Activated CD4-positive, alpha-beta T cell treated with anti-CD3 and anti-CD28 coated beads, Interleukin-2, amount 50 U/mL, for 24 hours (primary cell): ENCODE measurements at regions not wholly inside any gene's neighbourhood (a gene's known extent, or its start where the extent isn't known, plus 50 kb on each side); places are given as distances from the start of the nearest gene placed in this dataset.

Source experiments
- DNase-seq, 2 donors: peaks; one replicate each; pipeline ENCODE4 v3.0.0-alpha.2; 2020; ENCODE audit warnings: low read depth in 1 of 2, low spot score in 1 of 2

GRCh38 chr1:168782559-168783116 is 53.6 kb upstream of the DPT start:
- DNase-seq = no peak

- DNase-seq = no peak
Measured at GRCh38 chr1:168783458-168784210, 54.6 kb upstream of the DPT start.

- DNase-seq = no peak
Measured at GRCh38 chr1:168786476-168787330, 57.7 kb upstream of the DPT start.

- no peak for DNase-seq
Measured at GRCh38 chr1:168788258-168788657, 59.3 kb upstream of the DPT start.

- DNase-seq = no peak
Measured at GRCh38 chr1:168789501-168789900, 60.5 kb upstream of the DPT start.

GRCh38 chr1:168792142-168792541 is 63.1 kb upstream of the DPT start:
- no peak for DNase-seq

GRCh38 chr1:168792592-168793125 is 63.7 kb upstream of the DPT start:
- no peak for DNase-seq

GRCh38 chr1:168794057-168794456 is 65.1 kb upstream of the DPT start:
- DNase-seq = no peak

GRCh38 chr1:168795681-168796080 is 66.7 kb upstream of the DPT start:
- DNase-seq = no peak

GRCh38 chr1:168799927-168800605 is 71.1 kb upstream of the DPT start:
- DNase-seq = no peak

- DNase-seq = no peak
Measured at GRCh38 chr1:168801032-168801745, 72.2 kb upstream of the DPT start.

GRCh38 chr1:168803806-168804510 is 75.0 kb upstream of the DPT start:
- DNase-seq = no peak

GRCh38 chr1:168806952-168807351 is 77.9 kb upstream of the DPT start:
- no peak for DNase-seq

- DNase-seq = no peak
Measured at GRCh38 chr1:168811176-168811575, 82.2 kb upstream of the DPT start.

GRCh38 chr1:168819668-168820067 is 90.7 kb upstream of the DPT start:
- no peak for DNase-seq

- DNase-seq = no peak
Measured at GRCh38 chr1:168821434-168821833, 92.4 kb upstream of the DPT start.

GRCh38 chr1:168822911-168823310 is 93.9 kb upstream of the DPT start:
- DNase-seq = no peak

GRCh38 chr1:168823988-168824387 is 95.0 kb upstream of the DPT start:
- no peak for DNase-seq

GRCh38 chr1:168824418-168825065 is 95.5 kb upstream of the DPT start:
- DNase-seq = no peak

GRCh38 chr1:168825129-168825528 is 96.1 kb upstream of the DPT start:
- DNase-seq = no peak
